IMR-90 (cell line): ENCODE measurements at regions not wholly inside any gene's neighbourhood (a gene's known extent, or its start where the extent isn't known, plus 50 kb on each side); places are given as distances from the start of the nearest gene placed in this dataset.

Experiments used
- ATAC-seq: fragments of 200-7000 bp; cut with Tn5 transposase; 2 replicates; pipeline ENCODE4 v1.9.1; 2020; ENCODE audit warnings: low read depth, mild to moderate bottlenecking, moderate library complexity
- BruUV-seq: library from RNA; stranded (reverse); fragments of 400-500 nt; replicated peaks from 2 replicates; lab custom pipeline; 2021; lab: Mats Ljungman, UMichigan
- CTCF ChIA-PET: fragments of 300-600 bp; formaldehyde crosslinking; extraction: SDS; loops from one replicate; lab custom pipeline; 2021; ENCODE audit warnings: antibody characterized with exemption; lab: Yijun Ruan, JAX
- POLR2A ChIA-PET: fragments of 300-600 bp; sonication (Branson Sonifier 250); formaldehyde crosslinking; loops from one replicate; lab custom pipeline; 2022; ENCODE audit warnings: antibody characterized with exemption; ENCODE audit not compliant: unreplicated experiment; lab: Charles Lee
- DNase-seq: peaks from one replicate; pipeline ENCODE4 v3.0.0; 2013
- H2AFZ ChIP-seq: replicated peaks from 2 replicates; pipeline ENCODE3; 2013; ENCODE audit warnings: low read length, mild to moderate bottlenecking; ENCODE audit not compliant: poor library complexity
- H2AK5ac ChIP-seq: 2 replicates; pipeline ENCODE4 v1.6.1; 2013; ENCODE audit warnings: low read depth, low read length, inconsistent platforms
- H2AK9ac ChIP-seq: replicated peaks from 2 replicates; pipeline ENCODE3; 2013; ENCODE audit warnings: mild to moderate bottlenecking, low read depth, low read length, moderate library complexity; ENCODE audit not compliant: poor library complexity
- H2BK120ac ChIP-seq: 2 replicates; pipeline ENCODE4 v1.6.1; 2013; ENCODE audit warnings: low read depth, low read length, inconsistent platforms
- H2BK15ac ChIP-seq: 3 replicates; pipeline ENCODE4 v1.6.1; 2013; ENCODE audit warnings: low read depth, low read length, inconsistent platforms
- H2BK20ac ChIP-seq: 2 replicates; pipeline ENCODE4 v1.6.1; 2013; ENCODE audit warnings: low read depth, mild to moderate bottlenecking, inconsistent platforms, low read length, moderate library complexity
- H2BK5ac ChIP-seq: 2 replicates; pipeline ENCODE4 v1.6.1; 2013; ENCODE audit warnings: mild to moderate bottlenecking, low read depth, low read length, inconsistent platforms; ENCODE audit not compliant: poor library complexity, severe bottlenecking
- H3K14ac ChIP-seq: replicated peaks from 2 replicates; pipeline ENCODE4 v1.6.1; 2013; ENCODE audit warnings: low read depth, low read length, inconsistent platforms
- H3K18ac ChIP-seq: 2 replicates; pipeline ENCODE4 v1.6.1; 2013; ENCODE audit warnings: low read depth, low read length, control low read depth
- H3K23ac ChIP-seq: 2 replicates; pipeline ENCODE4 v1.6.1; 2013; ENCODE audit warnings: low read depth, low read length, inconsistent platforms
- H3K27ac ChIP-seq: 2 replicates; pipeline ENCODE4 v1.5.1; 2013; ENCODE audit warnings: mild to moderate bottlenecking, control low read depth, low read length; ENCODE audit not compliant: insufficient read depth
- H3K27me3 ChIP-seq: 2 replicates; pipeline ENCODE4 v1.6.1; 2013; ENCODE audit warnings: low read length; ENCODE audit not compliant: control insufficient read depth, insufficient read depth
- H3K36me3 ChIP-seq: 2 replicates; pipeline ENCODE4 v1.6.1; 2013; ENCODE audit warnings: low read length, mixed read lengths; ENCODE audit not compliant: control insufficient read depth, insufficient read depth
- H3K4ac ChIP-seq: 2 replicates; pipeline ENCODE4 v1.6.1; 2013; ENCODE audit warnings: low read depth, low read length, inconsistent platforms
- H3K4me1 ChIP-seq: 2 replicates; pipeline ENCODE4 v1.6.1; 2013; ENCODE audit warnings: low read length, mixed read lengths; ENCODE audit not compliant: control insufficient read depth, insufficient read depth
- H3K4me2 ChIP-seq: 2 replicates; pipeline ENCODE4 v1.6.1; 2013; ENCODE audit warnings: low read depth, mild to moderate bottlenecking, control low read depth, low read length, moderate library complexity
- H3K4me3 ChIP-seq: 2 replicates; pipeline ENCODE4 v1.5.1; 2013; ENCODE audit warnings: low read depth, mild to moderate bottlenecking, control low read depth, low read length, moderate library complexity; ENCODE audit not compliant: insufficient read depth
- H3K56ac ChIP-seq: 2 replicates; pipeline ENCODE4 v1.6.1; 2013; ENCODE audit warnings: low read length, inconsistent platforms; ENCODE audit not compliant: insufficient read depth; ENCODE audit errors: extremely low read depth
- H3K79me1 ChIP-seq, 2 experiments: 2 replicates each; pipeline ENCODE4 v1.6.1; 2013; ENCODE audit warnings: low read length in 2 of 2, inconsistent platforms in 1 of 2, low read depth in 1 of 2
- H3K9ac ChIP-seq: 2 replicates; pipeline ENCODE4 v1.6.1; 2013; ENCODE audit warnings: low read depth, low read length, control low read depth
- H3K9me1 ChIP-seq: 2 replicates; pipeline ENCODE4 v1.6.1; 2013; ENCODE audit warnings: low read length, inconsistent platforms; ENCODE audit not compliant: insufficient read depth
- H3K9me3 ChIP-seq: 2 replicates; pipeline ENCODE4 v1.6.1; 2013; ENCODE audit warnings: low read length; ENCODE audit not compliant: control insufficient read depth, insufficient read depth
- H4K20me1 ChIP-seq: 2 replicates; pipeline ENCODE4 v1.6.1; 2013; ENCODE audit warnings: low read length, inconsistent platforms; ENCODE audit not compliant: insufficient read depth
- H4K5ac ChIP-seq: 2 replicates; pipeline ENCODE4 v1.6.1; 2013; ENCODE audit warnings: mild to moderate bottlenecking, low read depth, low read length, control low read depth
- H4K8ac ChIP-seq, 2 experiments: 2 replicates each; pipeline ENCODE4 v1.6.1; 2013; ENCODE audit warnings: low read depth in 2 of 2, low read length in 2 of 2, control low read depth in 1 of 2, inconsistent platforms in 1 of 2
- H4K91ac ChIP-seq: 2 replicates; pipeline ENCODE4 v1.6.1; 2013; ENCODE audit warnings: low read depth, low read length, inconsistent platforms; ENCODE audit not compliant: insufficient read depth
- BHLHE40 ChIP-seq: fragments of 150-350 bp; IDR thresholded peaks from 2 replicates; pipeline ENCODE4 v1.6.1; 2016; ENCODE audit warnings: mild to moderate bottlenecking, low read depth, low read length
- CEBPB ChIP-seq: IDR thresholded peaks from 2 replicates; pipeline ENCODE4 v1.6.1; 2012; ENCODE audit warnings: low read depth, low read length, improper control_type of control experiment
- CHD1 ChIP-seq: IDR thresholded peaks from 2 replicates; pipeline ENCODE4 v1.6.1; 2012; ENCODE audit warnings: low read depth, low read length, improper control_type of control experiment
- FOS ChIP-seq: fragments of 150-350 bp; IDR thresholded peaks from 2 replicates; pipeline ENCODE4 v1.6.1; 2016; ENCODE audit warnings: low read depth, low read length
- MAFK ChIP-seq: IDR thresholded peaks from 2 replicates; pipeline ENCODE4 v1.6.1; 2012; ENCODE audit warnings: low read depth, low read length, improper control_type of control experiment
- MXI1 ChIP-seq: IDR thresholded peaks from 2 replicates; pipeline ENCODE4 v1.6.1; 2012; ENCODE audit warnings: low read depth, mild to moderate bottlenecking, low read length, moderate library complexity, borderline replicate concordance
- NFE2L2 ChIP-seq: fragments of 150-350 bp; IDR thresholded peaks from 2 replicates; pipeline ENCODE4 v1.6.1; 2016; ENCODE audit warnings: low read depth, mild to moderate bottlenecking, low read length
- POLR2A ChIP-seq: IDR thresholded peaks from 2 replicates; pipeline ENCODE4 v1.6.1; 2012; ENCODE audit warnings: mild to moderate bottlenecking, low read depth, low read length
- RCOR1 ChIP-seq: IDR thresholded peaks from 2 replicates; pipeline ENCODE4 v1.6.1; 2012; ENCODE audit warnings: mild to moderate bottlenecking, low read length, improper control_type of control experiment; ENCODE audit not compliant: insufficient replicate concordance
- RFX5 ChIP-seq: IDR thresholded peaks from 2 replicates; pipeline ENCODE4 v1.8.0; 2012; ENCODE audit warnings: low read depth, mild to moderate bottlenecking, low read length, moderate library complexity
- WGBS, 2 experiments: methylation state at CpG; one replicate each; pipeline versions ENCODE4 v1.1.5 to v1.1.7; 2013; ENCODE audit warnings: missing lambda C conversion rate in 2 of 2; ENCODE audit not compliant: insufficient read length in 1 of 2; ENCODE audit errors: extremely low coverage in 2 of 2; 5-methylcytosine and 5-hydroxymethylcytosine counted together
- dilution Hi-C: fragments of 300-500 bp; cut with HindIII; formaldehyde crosslinking; loops from one replicate; pipeline ENCODE4 v1.14.3; 2018; ENCODE audit warnings: low sequenced_read_pairs; ENCODE audit not compliant: unreplicated experiment
- in situ Hi-C: fragments of 300-500 bp; cut with MboI; formaldehyde crosslinking; loops from 3 replicates; pipeline ENCODE4 v1.14.3; 2019; ENCODE audit warnings: low sequenced_read_pairs, inconsistent platforms, mixed read lengths
- intact Hi-C: fragments of 100-400 bp; cut with micrococcal nuclease; formaldehyde crosslinking; loops from 2 replicates; pipeline ENCODE4 v1.10.0; 2022
- TF ChIP-seq, protein P1 (sequence below): fragments of 150-350 bp; IDR thresholded peaks from 2 replicates; pipeline ENCODE4 v1.6.1; 2016; ENCODE audit warnings: low read depth, mild to moderate bottlenecking, low read length, moderate library complexity, borderline replicate concordance
- TF ChIP-seq, protein P2 (sequence below): fragments of 150-350 bp; IDR thresholded peaks from 2 replicates; pipeline ENCODE4 v1.6.1; 2017; ENCODE audit warnings: mild to moderate bottlenecking, antibody characterized with exemption, low read length, low read depth

DNA sequence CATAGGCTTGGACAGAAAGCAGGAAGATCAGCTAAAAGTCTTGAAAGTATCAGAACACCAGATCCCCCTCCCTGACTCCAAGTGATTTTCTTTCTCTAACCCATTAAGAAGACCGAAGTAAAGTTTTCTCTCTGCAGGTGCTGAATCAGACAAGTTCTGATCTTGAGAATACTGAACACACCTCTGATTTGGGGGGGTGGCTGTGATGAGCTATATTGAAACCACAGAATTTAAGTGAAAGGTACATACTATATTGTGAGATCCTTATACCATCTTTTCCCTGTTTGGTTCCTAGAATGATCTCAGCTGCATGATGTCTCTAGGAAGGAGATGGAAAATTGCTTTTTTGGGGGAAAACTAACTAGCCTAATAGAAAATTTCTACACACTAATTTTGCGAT is 196.0 kb downstream of the DIPK2A start:
- no peak for TF ChIP-seq BHLHE40
- TF ChIP-seq MAFK: no peak
- no peak for TF ChIP-seq RFX5
- no peak for TF ChIP-seq POLR2A
- TF ChIP-seq NFE2L2: no peak
- no peak for TF ChIP-seq RCOR1
- no peak for TF ChIP-seq CHD1
- TF ChIP-seq CEBPB: no peak
- TF ChIP-seq, protein P1, sequence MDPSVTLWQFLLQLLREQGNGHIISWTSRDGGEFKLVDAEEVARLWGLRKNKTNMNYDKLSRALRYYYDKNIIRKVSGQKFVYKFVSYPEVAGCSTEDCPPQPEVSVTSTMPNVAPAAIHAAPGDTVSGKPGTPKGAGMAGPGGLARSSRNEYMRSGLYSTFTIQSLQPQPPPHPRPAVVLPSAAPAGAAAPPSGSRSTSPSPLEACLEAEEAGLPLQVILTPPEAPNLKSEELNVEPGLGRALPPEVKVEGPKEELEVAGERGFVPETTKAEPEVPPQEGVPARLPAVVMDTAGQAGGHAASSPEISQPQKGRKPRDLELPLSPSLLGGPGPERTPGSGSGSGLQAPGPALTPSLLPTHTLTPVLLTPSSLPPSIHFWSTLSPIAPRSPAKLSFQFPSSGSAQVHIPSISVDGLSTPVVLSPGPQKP: no peak
- no peak for TF ChIP-seq MXI1
- TF ChIP-seq, protein P2, sequence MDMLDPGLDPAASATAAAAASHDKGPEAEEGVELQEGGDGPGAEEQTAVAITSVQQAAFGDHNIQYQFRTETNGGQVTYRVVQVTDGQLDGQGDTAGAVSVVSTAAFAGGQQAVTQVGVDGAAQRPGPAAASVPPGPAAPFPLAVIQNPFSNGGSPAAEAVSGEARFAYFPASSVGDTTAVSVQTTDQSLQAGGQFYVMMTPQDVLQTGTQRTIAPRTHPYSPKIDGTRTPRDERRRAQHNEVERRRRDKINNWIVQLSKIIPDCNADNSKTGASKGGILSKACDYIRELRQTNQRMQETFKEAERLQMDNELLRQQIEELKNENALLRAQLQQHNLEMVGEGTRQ: no peak
- TF ChIP-seq FOS: no peak

More for the DNA sequence above, 196.0 kb downstream of the DIPK2A start:
- DNase-seq (no peak), ATAC-seq (no peak)
- H2BK15ac ChIP-seq: no peak overlapping the region
- ChIA-PET POLR2A (no interaction called here), CTCF (no interaction called here)
- H3K9ac ChIP-seq: no peak overlapping the region
- dilution Hi-C loops: no loop called here
- H4K91ac ChIP-seq: no peak overlapping the region
- no peak overlapping the region for H2AK5ac ChIP-seq
- in situ Hi-C loops: no loop called here
- H3K27me3 ChIP-seq: no peaks in the 10 kb centered on the region
- H3K9me1 ChIP-seq: no peaks in the 10 kb centered on the region
- BruUV-seq: no TSS peak
- no peak overlapping the region for H2BK20ac ChIP-seq
- H3K36me3 ChIP-seq: no peaks in the 10 kb centered on the region
- intact Hi-C loops: loop anchor here (10.0 kb wide), 1 partner anchor 607 kb away; no protein-coding TSS in a partner anchor
- no peaks in the 10 kb centered on the region for H4K20me1 ChIP-seq
- H3K14ac ChIP-seq: no peak overlapping the region
- H3K4me2 ChIP-seq: no peak overlapping the region
- no peak overlapping the region for H3K56ac ChIP-seq
- no peaks in the 10 kb centered on the region for H3K79me1 ChIP-seq
- no peaks in the 10 kb centered on the region for H3K4me1 ChIP-seq
- H3K27ac ChIP-seq: no peak overlapping the region
- H2BK120ac ChIP-seq: no peak overlapping the region
- H3K4me3 ChIP-seq: no peak overlapping the region
- no peak overlapping the region for H2AFZ ChIP-seq
- WGBS, 2 experiments: no CpG with 5 or more reads among the region's 2 CpGs
- no peaks in the 10 kb centered on the region for H3K9me3 ChIP-seq
- no peak overlapping the region for H2BK5ac ChIP-seq
- H2AK9ac ChIP-seq: no peak overlapping the region
- H4K8ac ChIP-seq: no peak overlapping the region
- no peak overlapping the region for H3K18ac ChIP-seq
- H3K23ac ChIP-seq: no peak overlapping the region
- no peak overlapping the region for H4K5ac ChIP-seq
- H3K4ac ChIP-seq: no peak overlapping the region
